ENCODE measurements at regions not wholly inside any gene's neighbourhood (a gene's known extent, or its start where the extent isn't known, plus 50 kb on each side); places are given as distances from the start of the nearest gene placed in this dataset.

DNA sequence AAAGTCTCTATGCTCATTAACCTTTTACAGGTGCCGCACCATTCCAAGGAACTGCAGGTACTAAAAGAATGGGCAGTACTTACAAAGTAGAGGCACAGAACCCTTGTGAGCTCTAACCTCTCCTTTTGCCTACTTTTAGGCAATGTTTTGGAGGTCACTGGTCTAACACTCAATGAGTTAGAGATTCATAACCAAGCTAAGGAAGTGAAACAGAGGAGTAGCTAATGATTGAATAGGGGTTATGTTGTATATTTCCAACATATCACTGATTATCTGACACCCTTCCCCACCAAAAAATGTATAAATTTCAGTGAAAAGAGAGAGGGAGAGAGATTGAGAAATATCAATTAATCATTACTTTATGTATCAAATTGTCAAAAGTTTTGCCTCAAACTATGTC is 269.3 kb downstream of the PCDH7 start:
- TF ChIP-seq, protein P1, sequence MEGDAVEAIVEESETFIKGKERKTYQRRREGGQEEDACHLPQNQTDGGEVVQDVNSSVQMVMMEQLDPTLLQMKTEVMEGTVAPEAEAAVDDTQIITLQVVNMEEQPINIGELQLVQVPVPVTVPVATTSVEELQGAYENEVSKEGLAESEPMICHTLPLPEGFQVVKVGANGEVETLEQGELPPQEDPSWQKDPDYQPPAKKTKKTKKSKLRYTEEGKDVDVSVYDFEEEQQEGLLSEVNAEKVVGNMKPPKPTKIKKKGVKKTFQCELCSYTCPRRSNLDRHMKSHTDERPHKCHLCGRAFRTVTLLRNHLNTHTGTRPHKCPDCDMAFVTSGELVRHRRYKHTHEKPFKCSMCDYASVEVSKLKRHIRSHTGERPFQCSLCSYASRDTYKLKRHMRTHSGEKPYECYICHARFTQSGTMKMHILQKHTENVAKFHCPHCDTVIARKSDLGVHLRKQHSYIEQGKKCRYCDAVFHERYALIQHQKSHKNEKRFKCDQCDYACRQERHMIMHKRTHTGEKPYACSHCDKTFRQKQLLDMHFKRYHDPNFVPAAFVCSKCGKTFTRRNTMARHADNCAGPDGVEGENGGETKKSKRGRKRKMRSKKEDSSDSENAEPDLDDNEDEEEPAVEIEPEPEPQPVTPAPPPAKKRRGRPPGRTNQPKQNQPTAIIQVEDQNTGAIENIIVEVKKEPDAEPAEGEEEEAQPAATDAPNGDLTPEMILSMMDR (IDR thresholded peaks at IDR 0.05), result no peak
- TF ChIP-seq POLR2A (IDR thresholded peaks at IDR 0.05), result no peak

Data from adrenal gland (tissue), 5 donors.